Suppressor macrophage treated with lipopolysaccharide for 4 hours (primary cell): ENCODE measurements at regions not wholly inside any gene's neighbourhood (a gene's known extent, or its start where the extent isn't known, plus 50 kb on each side); places are given as distances from the start of the nearest gene placed in this dataset.

ENCODE experiments used
- DNase-seq: peaks from one replicate; pipeline ENCODE4 v3.0.0-alpha.2; 2020

GRCh38 chr7:25316366-25316765 lies 88.1 kb upstream of the NPVF start:
- DNase-seq: no peak

DNA sequence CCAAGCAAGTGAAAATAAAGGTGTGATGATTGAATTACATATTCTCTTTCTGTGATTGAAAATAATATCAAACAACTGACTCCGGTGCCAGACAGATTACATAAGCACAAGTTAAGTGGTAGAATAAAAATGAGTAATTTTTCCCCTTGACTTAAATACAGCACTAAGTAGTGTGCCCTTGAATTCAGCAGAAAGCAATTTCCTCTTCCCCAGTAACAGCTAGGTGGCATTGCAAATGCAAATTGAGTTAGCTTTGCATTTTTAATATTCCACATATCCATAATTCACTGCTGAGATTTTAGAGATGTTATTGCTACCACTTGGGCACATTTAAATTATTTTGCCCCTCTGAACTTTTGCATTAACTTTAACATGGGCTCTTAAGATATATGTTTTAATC lies 89.8 kb upstream of the NPVF start:
- no peak for DNase-seq

DNA sequence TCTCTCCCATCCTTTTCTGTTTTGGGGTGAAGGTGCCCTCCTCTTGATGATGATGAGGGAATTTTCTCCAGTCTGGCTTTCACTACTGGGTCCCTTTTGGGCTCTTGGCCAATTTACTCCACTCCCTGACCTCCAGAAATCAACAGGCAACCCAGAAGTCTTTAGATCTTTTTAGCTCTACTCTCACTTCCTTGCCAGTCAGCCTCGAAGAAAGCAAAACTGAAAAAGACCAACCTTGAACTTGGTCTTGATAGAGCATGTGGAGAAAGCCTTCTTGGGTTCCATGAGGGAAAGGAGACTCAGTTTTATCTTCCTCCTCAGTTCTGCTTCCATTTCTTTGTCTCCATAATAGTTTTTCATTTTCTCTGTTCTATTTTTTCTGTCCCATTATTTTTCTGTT lies 91.4 kb upstream of the NPVF start:
- DNase-seq: peak; percentile 8

GRCh38 chr7:25320791-25321190 lies 92.5 kb upstream of the NPVF start:
- no peak for DNase-seq

- no peak for DNase-seq
Observed at GRCh38 chr7:25321424-25321823, 93.1 kb upstream of the NPVF start.

DNA sequence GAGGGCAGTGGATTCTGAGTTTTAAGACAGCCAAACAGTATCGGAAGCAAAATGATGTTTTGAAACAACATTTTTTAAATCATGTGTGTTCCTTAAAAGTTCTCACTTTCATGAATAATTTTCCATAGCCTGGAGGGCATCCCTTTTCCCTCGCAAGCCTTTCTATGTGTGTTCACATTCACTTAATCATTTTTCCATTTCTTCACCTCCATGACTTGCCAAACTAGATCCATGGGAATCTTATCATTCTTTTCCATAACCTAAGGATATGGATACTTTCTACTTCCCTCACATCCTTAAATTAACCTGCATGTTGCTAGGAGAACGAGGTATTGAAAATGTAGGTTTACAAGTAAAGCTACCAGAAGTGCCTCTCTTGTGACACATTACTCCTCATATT lies 94.2 kb upstream of the NPVF start:
- no peak for DNase-seq

DNA sequence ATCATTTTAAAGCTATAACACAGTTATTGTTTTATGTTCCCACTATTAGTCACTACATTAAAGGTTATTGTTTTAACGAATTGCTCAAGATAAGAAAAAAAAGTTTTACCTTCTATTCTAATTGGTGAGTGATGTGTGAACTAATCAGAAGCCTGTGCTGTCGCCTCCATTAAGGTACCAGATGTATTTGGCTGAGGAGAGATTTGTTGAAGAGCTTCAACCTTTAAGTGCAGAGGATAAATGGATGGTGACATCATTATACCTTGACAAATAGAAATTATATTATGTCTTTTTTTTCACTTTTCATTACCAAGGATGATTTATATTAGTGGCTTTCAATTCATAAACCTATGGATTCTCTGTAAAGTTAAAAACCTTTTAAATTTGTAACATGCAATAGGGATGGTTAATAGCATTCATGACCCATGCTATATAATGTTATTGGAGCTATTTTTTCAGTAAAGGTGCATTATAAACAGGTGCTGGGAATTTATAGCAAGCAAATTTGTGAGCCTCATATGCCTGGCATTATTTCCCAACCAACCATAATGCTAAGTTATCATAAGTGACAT lies 97.0 kb upstream of the NPVF start:
- DNase-seq: no peak

- no peak for DNase-seq
Observed at GRCh38 chr7:25326501-25327156, 98.3 kb upstream of the NPVF start.

DNA sequence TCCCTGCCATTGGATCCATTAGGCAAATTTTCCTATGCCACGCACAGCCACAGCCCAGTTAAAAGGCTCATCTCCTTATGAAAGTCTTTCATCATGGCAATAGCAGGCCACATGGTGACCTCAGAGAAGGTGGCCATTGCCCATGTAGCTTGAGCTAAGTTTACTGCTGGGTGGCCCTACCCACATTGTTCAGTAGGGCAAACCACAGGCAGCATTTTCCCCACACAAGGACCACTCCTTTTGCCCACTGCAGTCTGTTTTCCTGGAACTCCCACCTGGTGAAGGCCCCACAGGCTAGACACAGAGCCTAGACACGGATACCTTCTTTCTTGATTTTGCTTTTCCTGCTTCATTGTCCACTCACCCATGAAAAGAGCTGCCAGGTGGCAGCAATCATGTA lies 101.5 kb upstream of the NPVF start:
- DNase-seq: no peak

DNA sequence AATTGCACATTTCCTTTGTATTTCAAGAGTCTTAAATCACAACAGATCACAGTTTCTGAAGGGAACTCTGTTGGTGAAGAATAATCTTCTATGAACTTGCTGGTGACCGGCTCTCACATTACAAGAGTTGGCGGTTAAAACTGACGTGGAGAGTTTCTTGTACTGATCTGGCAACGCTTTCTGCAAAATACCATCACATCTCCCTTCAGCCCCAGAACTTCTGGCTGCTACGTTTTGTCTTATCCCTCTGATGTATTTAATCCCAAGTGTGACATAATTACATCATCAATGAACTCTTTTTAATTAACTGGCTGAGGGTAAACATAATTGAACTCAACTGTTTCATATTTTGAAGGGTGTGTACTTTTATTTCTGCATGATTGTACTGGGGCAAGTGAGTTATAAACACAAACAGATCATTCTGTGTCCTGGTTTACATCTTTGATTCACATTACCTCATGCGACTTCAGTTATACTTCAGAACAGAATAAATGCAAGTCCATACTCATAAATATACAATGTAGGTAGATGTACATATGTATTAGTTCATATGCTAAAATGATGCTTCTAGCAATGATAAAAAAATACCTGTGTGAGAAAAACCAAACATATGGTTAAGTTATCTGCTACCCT lies 105.1 kb upstream of the NPVF start:
- DNase-seq: no peak

- DNase-seq: no peak
Observed at GRCh38 chr7:25347360-25348066, 119.2 kb upstream of the NPVF start.

- no peak for DNase-seq
Observed at GRCh38 chr7:25348104-25348503, 119.8 kb upstream of the NPVF start.

DNA sequence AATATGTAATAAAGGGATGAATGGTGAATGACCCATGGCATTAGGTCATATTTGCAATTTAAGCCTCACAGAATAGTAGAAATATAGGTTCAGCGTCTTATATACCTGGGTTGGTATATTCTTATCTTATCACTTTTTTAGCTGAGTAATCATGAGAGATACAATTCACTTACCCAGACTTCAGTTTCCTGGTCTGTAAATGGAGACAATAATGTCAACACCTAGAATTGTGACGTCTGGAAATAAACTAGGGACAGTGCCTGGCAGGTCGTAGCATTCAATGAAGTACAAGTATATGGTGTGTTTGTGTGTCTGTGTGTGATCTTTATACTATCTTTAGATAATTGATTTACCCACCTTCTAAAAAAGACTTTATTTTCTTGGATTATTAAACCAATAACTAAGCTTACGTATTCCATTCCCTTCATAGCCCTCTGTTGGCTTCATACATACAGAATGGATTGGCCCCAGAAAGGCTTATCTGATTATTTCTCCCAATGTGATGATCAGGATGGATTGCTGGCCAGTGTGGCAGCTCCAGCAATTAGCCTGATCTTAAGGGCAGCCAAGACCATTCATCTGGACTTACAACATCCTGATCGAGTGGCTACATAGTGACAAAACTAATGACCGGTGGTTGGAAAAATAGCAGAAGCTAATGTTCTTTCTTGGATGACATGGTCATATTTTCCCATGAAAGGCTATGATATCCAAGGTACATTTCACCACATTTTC lies 121.2 kb upstream of the NPVF start:
- DNase-seq: no peak

GRCh38 chr7:25350041-25350440 lies 121.8 kb upstream of the NPVF start:
- no peak for DNase-seq

GRCh38 chr7:25351761-25352160 lies 123.5 kb upstream of the NPVF start:
- no peak for DNase-seq

DNA sequence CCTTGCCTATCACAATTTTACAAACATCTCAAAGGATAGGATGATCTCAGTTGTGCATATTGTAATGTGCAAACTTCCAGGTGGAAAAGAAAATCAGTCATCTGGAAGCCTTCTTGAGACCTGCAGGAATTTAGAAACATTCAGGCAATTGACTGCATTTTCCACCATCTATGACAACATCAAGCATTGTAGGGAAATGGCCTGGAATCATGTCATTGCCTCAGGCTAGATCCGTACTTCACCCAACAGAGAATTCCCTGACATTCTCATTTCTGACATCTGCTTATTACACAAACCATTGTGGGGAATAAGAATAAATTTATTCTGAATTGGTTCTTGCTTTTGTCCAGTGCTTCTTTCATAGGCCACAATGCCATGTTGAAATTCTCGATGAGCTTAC lies 124.9 kb upstream of the NPVF start:
- no peak for DNase-seq

- DNase-seq: no peak
Observed at GRCh38 chr7:25353732-25354131, 125.4 kb upstream of the NPVF start.

DNA sequence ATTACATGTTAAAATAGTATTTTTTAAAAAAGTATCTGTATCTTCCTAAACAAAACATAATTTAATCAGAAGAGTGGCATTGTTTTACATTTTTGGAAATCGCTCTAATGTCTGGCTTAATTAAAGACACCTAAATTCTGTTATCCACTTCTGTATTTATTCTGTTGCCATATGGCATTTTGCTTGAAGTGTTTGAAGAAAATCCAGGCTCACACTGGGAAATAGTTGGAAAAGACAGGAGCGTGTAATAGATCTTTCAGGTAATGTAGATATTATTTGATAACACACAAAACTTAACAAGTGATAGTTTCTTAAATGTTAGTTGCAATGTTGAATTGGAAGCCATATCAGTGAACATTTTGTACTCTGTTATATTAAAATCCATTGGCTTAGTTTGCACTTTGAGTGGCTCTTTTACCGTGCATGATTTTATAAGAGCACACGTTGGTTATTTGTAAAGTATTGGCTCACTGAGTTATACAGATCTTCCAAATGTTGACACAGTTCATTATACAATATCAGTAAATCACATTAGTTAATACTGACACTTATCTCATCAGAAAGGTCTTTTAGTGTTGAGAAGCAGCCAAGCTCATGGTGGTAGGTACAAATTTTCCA lies 128.4 kb upstream of the NPVF start:
- no peak for DNase-seq

GRCh38 chr7:25358926-25359325 lies 130.6 kb upstream of the NPVF start:
- DNase-seq: no peak

DNA sequence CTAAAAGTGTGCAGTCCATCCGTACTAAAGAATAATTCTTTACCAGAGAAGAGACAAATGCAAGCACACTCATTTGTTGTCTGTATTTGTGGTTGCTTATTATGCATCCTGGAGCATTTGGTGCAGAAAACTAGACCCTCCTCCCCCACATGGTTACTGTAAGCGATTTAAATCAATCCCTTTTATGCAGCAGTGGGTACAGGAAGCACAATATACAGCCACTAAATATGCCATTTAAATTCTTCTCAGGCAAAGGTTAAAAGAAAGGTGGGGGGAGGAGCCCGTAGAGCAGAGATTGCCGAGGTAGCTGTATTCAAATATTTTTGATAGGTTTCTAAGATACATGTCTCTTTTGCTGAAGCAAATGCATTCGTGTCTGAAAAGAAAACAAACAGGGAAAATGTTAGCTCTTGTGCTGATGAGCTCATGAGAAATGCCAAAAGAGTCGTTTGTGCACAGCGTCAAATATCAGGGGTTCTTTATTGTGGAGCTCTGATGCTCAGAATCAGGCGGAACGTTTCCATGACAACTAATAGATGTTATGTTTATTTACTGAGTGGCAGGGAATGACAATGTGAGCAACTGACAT lies 131.3 kb upstream of the NPVF start:
- no peak for DNase-seq

GRCh38 chr7:25360451-25360850 lies 132.2 kb upstream of the NPVF start:
- no peak for DNase-seq

DNA sequence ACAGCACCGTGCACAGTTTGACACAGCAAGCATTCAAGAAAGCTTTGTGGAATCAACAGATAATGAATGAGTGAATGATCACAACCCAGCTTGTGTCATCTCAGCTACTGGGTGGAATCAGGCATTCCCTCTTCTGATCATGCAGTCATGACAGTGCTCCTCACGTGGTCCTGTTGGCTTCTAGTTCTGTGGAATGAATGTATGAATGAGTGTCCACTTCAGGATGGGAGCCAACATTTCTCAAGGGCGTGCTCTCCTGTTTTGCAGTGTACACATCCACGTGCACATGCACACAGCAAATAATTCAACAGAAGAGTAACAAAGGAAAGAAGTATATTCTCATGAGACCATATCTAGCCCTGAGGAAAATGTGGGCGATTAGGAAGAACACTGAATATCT lies 133.1 kb upstream of the NPVF start:
- no peak for DNase-seq

DNA sequence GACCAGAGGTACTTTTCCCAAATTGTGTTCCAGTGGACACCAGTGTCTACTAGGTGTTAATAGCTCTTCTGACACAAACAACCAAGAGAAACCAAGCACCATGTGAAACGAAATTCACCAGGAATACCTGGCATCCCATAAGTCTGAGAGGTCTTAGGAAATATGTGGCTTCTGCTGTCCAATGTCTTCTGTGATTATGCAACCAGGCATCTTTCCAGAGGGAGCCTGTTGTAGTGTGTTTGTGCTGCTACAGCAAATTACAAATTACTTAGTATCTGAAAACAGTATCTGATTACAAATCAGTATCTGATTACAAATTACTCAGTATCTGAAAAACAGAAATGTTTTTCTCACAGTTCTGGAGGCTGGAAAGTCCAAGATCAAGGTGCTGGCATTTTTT lies 133.6 kb upstream of the NPVF start:
- no peak for DNase-seq
